ENCODE measurements at regions not wholly inside any gene's neighbourhood (a gene's known extent, or its start where the extent isn't known, plus 50 kb on each side); places are given as distances from the start of the nearest gene placed in this dataset.

- no peak for ATAC-seq
- TF ChIP-seq OSR1 (CRISPR knock-in tag; IDR thresholded peaks at IDR 0.05) (no peak), TSHZ2 (CRISPR knock-in tag; IDR thresholded peaks at IDR 0.05) (no peak), TCF4 (CRISPR knock-in tag; IDR thresholded peaks at IDR 0.05; ENCODE audit: borderline replicate concordance) (no peak), TOX (CRISPR knock-in tag; IDR thresholded peaks at IDR 0.05; ENCODE audit: borderline replicate concordance) (no peak), ARNTL (CRISPR knock-in tag; IDR thresholded peaks at IDR 0.05; ENCODE audit: borderline replicate concordance, low read depth) (no peak), PPARA (CRISPR knock-in tag; IDR thresholded peaks at IDR 0.05; ENCODE audit: borderline replicate concordance) (no peak), RARB (CRISPR knock-in tag; IDR thresholded peaks at IDR 0.05) (no peak), ZNF8 (CRISPR knock-in tag; IDR thresholded peaks at IDR 0.05) (no peak), CSDC2 (CRISPR knock-in tag; IDR thresholded peaks at IDR 0.05) (no peak), BACH2 (CRISPR knock-in tag; IDR thresholded peaks at IDR 0.05; ENCODE audit: borderline replicate concordance) (no peak), CREB5 (CRISPR knock-in tag; IDR thresholded peaks at IDR 0.05; ENCODE audit: low read depth) (no peak), ZC3H10 (CRISPR knock-in tag; IDR thresholded peaks at IDR 0.05) (no peak), ZNF565 (CRISPR knock-in tag; conservative IDR thresholded peaks at IDR 0.05; ENCODE audit: low read depth) (no peak), PATZ1 (CRISPR knock-in tag; IDR thresholded peaks at IDR 0.05; ENCODE audit: borderline replicate concordance) (no peak), SNAI2 (CRISPR knock-in tag; IDR thresholded peaks at IDR 0.05) (no peak), GLIS3 (CRISPR knock-in tag; IDR thresholded peaks at IDR 0.05) (no peak), ZFP30 (CRISPR knock-in tag; IDR thresholded peaks at IDR 0.05) (no peak), ZFP3 (CRISPR knock-in tag; IDR thresholded peaks at IDR 0.05) (no peak), ISL1 (CRISPR knock-in tag; IDR thresholded peaks at IDR 0.05) (no peak)
Measured at GRCh38 chr2:148567716-148568115, 76.8 kb upstream of the EPC2 start.

GRCh38 chr2:148568597-148568996, 76.0 kb upstream of the EPC2 start:
- ATAC-seq, result peak; percentile 50; the same call in 2 of the 3 replicates
- TF ChIP-seq OSR1 (CRISPR knock-in tag; IDR thresholded peaks at IDR 0.05) (no peak), ARNTL (CRISPR knock-in tag; IDR thresholded peaks at IDR 0.05; ENCODE audit: borderline replicate concordance, low read depth) (no peak), ZNF70 (CRISPR knock-in tag; IDR thresholded peaks at IDR 0.05) (no peak), BACH2 (CRISPR knock-in tag; IDR thresholded peaks at IDR 0.05; ENCODE audit: borderline replicate concordance) (no peak), CREB5 (CRISPR knock-in tag; IDR thresholded peaks at IDR 0.05; ENCODE audit: low read depth) (no peak), CSRNP3 (CRISPR knock-in tag; IDR thresholded peaks at IDR 0.05) (no peak), ZNF8 (CRISPR knock-in tag; IDR thresholded peaks at IDR 0.05) (no peak), ESRRG (CRISPR knock-in tag; IDR thresholded peaks at IDR 0.05) (no peak), SNAI2 (CRISPR knock-in tag; IDR thresholded peaks at IDR 0.05) (no peak), PATZ1 (CRISPR knock-in tag; IDR thresholded peaks at IDR 0.05; ENCODE audit: borderline replicate concordance) (no peak), RARB (CRISPR knock-in tag; IDR thresholded peaks at IDR 0.05) (no peak), TSHZ2 (CRISPR knock-in tag; IDR thresholded peaks at IDR 0.05) (no peak), GLIS3 (CRISPR knock-in tag; IDR thresholded peaks at IDR 0.05) (no peak), PPARA (CRISPR knock-in tag; IDR thresholded peaks at IDR 0.05; ENCODE audit: borderline replicate concordance) (no peak), ISL1 (CRISPR knock-in tag; IDR thresholded peaks at IDR 0.05) (no peak)

Data from SK-N-SH treated with all-trans-retinoic acid at 6 μM for 48 hours (cell line).